NCI-H82 treated with DMSO at 0.1 percent for 48 hours (cell line): ENCODE measurements at regions not wholly inside any gene's neighbourhood (a gene's known extent, or its start where the extent isn't known, plus 50 kb on each side); places are given as distances from the start of the nearest gene placed in this dataset.

Source experiments
- DNase-seq: peaks from one replicate; lab custom pipeline; 2025; ENCODE audit not compliant: unreplicated experiment; lab: John Stamatoyannopoulos, UW

GRCh38 chr1:221286399-221286798 lies 407.2 kb downstream of the HLX start:
- DNase-seq = no peak

DNA sequence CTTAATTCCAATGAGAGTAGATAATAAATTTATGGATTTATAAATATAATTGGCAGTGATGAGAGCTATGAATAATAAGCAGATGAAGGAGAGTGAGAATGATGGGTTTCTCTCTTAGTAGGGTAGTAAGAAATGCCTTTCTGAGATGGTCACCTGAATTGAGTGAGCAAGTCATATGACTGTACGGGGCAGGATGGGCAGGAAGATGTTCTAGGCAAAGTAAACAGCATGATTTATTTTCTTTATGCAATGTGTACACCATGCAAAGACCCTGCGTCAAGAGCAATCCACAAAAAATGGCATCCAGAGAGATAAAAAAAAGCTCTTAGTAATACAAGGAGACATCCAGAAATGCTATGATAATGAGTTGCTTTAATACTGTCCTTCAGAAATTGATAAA lies 409.9 kb downstream of the HLX start:
- DNase-seq = no peak

- DNase-seq = no peak
These were observed 411.4 kb downstream of the HLX start for GRCh38 chr1:221290669-221291068.

GRCh38 chr1:221291113-221291512 lies 411.9 kb downstream of the HLX start:
- DNase-seq = no peak

DNA sequence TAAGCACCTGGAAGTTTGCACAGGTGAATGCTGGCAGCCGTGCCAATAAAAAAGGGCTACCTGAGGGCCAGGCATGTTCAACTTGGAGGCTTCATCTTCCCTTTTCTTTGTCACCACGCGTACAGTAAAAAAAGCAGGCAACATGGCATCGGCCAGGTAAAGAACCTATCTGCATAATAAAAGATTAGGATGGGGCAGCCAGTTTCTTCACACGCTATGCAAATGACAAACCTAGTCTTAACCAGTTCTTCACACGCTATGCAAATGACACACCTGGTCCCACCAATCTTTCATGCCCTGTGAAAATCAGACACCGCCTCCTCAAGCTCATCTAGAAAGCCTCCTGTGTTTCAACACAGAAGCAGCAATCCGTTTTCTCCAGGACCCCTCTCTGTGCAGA lies 413.4 kb downstream of the HLX start:
- no peak for DNase-seq

DNA sequence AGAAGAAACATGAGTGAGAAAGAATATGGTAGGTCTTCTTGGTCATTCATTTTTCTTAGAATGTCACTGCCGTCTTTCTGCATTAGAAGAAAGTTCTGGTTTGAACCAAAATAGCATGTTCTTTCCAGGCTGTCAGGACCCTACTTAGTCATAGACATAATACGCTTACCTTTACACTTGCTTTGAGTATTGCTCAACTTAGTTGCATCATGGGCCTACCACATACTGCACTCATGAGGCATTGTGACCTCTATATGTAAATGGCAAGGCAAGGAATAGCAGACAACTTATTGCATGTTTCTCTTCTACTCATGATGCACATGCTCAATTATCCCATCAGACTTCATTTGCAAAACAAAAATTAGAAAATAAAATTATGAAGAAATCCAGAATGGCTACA lies 415.0 kb downstream of the HLX start:
- no peak for DNase-seq

- no peak for DNase-seq
These were observed 423.1 kb downstream of the HLX start for GRCh38 chr1:221302357-221302756.

DNA sequence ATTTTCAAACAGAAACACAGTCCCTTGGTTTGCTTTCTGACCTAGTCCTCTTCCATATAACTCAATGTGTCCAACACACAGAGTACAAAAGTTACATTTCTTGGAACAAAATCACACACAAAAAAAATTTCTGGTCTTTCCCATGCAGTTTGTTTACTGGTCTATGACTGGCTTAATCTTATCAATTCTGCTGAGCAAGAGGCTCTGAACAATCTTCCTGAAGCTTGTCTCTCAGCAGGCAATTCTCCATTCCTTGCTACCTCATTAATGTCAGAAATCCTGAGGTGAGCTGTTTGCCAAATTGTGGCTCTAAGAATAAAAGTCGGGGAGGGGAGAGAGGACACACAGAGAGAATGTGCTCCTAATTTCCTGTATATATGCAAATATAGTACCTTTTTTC lies 423.6 kb downstream of the HLX start:
- DNase-seq = no peak

GRCh38 chr1:221303623-221304022 lies 424.4 kb downstream of the HLX start:
- no peak for DNase-seq

- no peak for DNase-seq
These were observed 427.0 kb downstream of the HLX start for GRCh38 chr1:221306239-221306638.

GRCh38 chr1:221308534-221309511 lies 429.6 kb downstream of the HLX start:
- DNase-seq = no peak

DNA sequence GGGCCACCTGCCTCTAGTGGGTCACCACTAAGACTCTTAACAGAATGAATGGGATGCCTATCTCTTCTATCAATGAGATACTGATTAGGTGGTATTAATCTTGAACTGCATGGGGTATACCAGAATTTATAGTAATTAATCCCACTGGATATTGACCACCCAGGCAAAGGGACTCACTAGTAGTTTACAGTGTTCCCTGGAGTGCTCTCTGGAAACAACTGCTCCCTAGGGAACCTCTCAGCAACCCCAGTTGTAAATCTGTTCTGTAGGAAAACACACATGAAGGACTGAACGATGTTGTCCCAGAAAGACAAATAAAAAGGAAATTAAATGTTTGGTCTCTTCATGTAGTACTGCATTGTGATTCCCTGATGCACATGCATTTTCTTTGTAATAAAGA lies 430.5 kb downstream of the HLX start:
- no peak for DNase-seq

- DNase-seq = peak; percentile 59
These were observed 430.9 kb downstream of the HLX start for GRCh38 chr1:221310180-221310579.

GRCh38 chr1:221315330-221315729 lies 426.6 kb downstream of the DUSP10 start:
- no peak for DNase-seq

GRCh38 chr1:221316491-221317056 lies 425.3 kb downstream of the DUSP10 start:
- no peak for DNase-seq

- no peak for DNase-seq
These were observed 424.4 kb downstream of the DUSP10 start for GRCh38 chr1:221317537-221317936.

DNA sequence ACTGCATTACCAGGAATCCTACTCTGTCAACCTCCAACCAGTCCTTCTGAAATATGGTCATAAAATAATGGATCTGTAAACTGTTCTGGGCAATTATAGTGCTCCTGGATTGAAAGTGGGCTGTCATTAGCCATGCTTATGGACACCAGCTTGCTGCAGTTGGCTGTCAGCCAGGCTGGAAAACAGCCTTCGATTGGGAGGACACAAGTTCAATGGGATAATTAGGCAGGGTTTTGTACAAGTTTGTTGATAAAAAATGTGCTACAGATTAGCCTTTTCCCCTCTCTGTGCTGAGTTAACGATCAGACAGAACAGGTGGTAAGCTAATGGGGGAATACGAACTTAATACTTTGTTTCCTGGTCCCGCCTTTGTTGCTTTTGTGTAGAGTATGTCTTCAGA lies 413.9 kb downstream of the DUSP10 start:
- peak; percentile 74 for DNase-seq

- no peak for DNase-seq
These were observed 413.5 kb downstream of the DUSP10 start for GRCh38 chr1:221328371-221328770.

DNA sequence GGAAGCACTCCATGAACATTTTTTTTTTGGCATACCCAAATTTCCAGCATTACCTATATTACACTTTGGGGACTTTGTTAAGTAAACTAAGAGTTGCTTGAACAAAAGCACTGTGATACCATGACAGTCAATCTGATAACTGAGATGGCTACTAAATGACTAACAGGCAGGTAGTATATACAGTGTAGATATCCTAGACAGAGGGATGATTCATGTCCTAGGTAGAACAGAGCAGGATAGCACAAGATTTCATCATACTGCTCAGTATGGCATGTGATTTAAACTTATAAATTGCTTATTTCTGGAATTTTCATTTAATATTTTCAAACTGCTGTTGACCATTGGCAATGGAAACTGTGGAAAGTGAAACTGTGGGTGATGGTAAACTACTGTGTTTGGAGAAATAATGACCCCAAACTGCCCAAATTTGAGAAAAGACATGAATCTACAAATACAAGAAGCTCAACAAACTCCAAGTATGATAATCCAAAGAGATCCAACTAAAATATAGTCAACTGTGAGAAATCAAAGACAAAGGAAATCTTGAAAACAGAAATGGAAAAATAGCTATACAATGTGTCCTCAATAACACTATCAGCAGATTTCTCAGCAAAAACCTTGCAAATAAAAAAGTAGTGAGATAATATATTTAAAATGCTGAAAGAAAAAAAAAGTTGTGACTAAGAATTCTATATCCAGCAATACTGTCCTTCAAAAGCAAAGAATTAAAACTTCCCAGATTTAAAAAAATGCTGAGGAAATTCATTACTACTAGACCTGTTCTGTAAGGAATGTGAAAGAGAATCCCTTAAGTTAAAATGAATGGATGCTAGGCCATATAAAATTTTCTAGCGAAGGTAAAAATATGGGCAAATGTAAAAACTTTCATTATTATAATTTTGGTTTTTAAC lies 410.4 kb downstream of the DUSP10 start:
- no peak for DNase-seq

- no peak for DNase-seq
These were observed 407.8 kb downstream of the DUSP10 start for GRCh38 chr1:221334062-221334461.
